Activated T-cell treated with anti-CD3 and anti-CD28 coated beads, Interleukin-2, amount 50 U/mL, for 48 hours (primary cell): ENCODE measurements at regions not wholly inside any gene's neighbourhood (a gene's known extent, or its start where the extent isn't known, plus 50 kb on each side); places are given as distances from the start of the nearest gene placed in this dataset.

Experiments used
- DNase-seq, 2 experiments: peaks; one replicate each; pipeline ENCODE4 v3.0.0-alpha.2; 2020

GRCh38 chr6:113394216-113394615, 462.9 kb upstream of the MARCKS start:
- DNase-seq = no peak

- DNase-seq = no peak
Measured at GRCh38 chr6:113394729-113395128, 462.4 kb upstream of the MARCKS start.

GRCh38 chr6:113396730-113397129, 460.4 kb upstream of the MARCKS start:
- no peak for DNase-seq

- DNase-seq = no peak
Measured at GRCh38 chr6:113397236-113397635, 459.9 kb upstream of the MARCKS start.

GRCh38 chr6:113401231-113401630, 455.9 kb upstream of the MARCKS start:
- DNase-seq = no peak

- no peak for DNase-seq
Measured at GRCh38 chr6:113402544-113402943, 454.6 kb upstream of the MARCKS start.

- DNase-seq = no peak
Measured at GRCh38 chr6:113403966-113404595, 453.1 kb upstream of the MARCKS start.

GRCh38 chr6:113405326-113406047, 451.7 kb upstream of the MARCKS start:
- no peak for DNase-seq

- DNase-seq = no peak
Measured at GRCh38 chr6:113406048-113406695, 451.0 kb upstream of the MARCKS start.

- no peak for DNase-seq
Measured at GRCh38 chr6:113411011-113411410, 446.1 kb upstream of the MARCKS start.

GRCh38 chr6:113412589-113413357, 444.4 kb upstream of the MARCKS start:
- DNase-seq = no peak

- no peak for DNase-seq
Measured at GRCh38 chr6:113414511-113414910, 442.6 kb upstream of the MARCKS start.

- DNase-seq = no peak
Measured at GRCh38 chr6:113416170-113416569, 441.0 kb upstream of the MARCKS start.

- no peak for DNase-seq
Measured at GRCh38 chr6:113420290-113420689, 436.9 kb upstream of the MARCKS start.

GRCh38 chr6:113421997-113422396, 435.1 kb upstream of the MARCKS start:
- no peak for DNase-seq

GRCh38 chr6:113423956-113424355, 433.2 kb upstream of the MARCKS start:
- DNase-seq = no peak

- no peak for DNase-seq
Measured at GRCh38 chr6:113425977-113426660, 431.0 kb upstream of the MARCKS start.

- DNase-seq = no peak
Measured at GRCh38 chr6:113427617-113428016, 429.5 kb upstream of the MARCKS start.

GRCh38 chr6:113428702-113429101, 428.4 kb upstream of the MARCKS start:
- DNase-seq = no peak

- no peak for DNase-seq
Measured at GRCh38 chr6:113432521-113433334, 424.4 kb upstream of the MARCKS start.

- DNase-seq = no peak
Measured at GRCh38 chr6:113433335-113433991, 423.7 kb upstream of the MARCKS start.
